Smooth muscle cell of the brain vasculature (primary cell): ENCODE measurements at regions not wholly inside any gene's neighbourhood (a gene's known extent, or its start where the extent isn't known, plus 50 kb on each side); places are given as distances from the start of the nearest gene placed in this dataset.

Source experiments
- DNase-seq: peaks from one replicate; pipeline ENCODE4 v3.0.0-alpha.2; 2012; ENCODE audit warnings: low read depth, low spot score

DNA sequence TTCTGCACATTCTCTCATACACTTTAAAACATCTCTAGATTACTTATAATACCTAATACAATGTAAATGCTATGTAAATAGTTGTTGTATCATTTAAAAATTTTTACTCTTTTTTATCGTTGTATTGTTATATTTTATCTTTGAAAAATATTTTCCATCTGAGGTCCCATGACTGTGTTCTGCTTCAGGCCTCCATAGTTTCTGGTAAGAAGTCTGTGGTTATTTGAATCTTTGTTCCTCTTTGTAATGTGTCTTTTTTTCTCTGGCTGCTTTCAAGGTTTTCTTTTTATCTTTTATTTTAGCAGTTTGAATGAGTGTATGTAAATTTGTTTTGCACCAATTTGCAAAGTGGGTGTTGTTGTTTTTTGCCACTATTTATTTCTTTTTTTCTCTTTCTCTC, 263.1 kb downstream of the RPS24 start:
- DNase-seq: no peak

DNA sequence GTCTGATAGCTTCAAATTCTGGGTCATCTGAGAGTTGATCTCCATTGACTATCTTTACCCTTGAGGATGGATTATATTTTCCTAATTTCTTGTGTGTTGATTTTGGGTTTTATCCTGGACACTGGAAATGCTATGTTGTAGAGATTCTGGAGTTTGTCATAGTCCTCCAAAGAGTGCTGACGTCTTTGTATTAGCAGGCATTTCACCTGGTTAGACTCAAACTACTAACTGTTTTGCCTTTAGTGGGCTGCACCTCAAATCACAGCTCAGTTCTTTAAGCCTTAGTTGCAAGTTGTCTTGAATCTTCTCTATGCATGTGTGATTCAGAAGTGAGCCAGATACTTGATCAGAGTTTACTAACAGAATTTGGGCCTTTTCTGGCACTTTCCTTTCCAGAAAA, 264.3 kb downstream of the RPS24 start:
- DNase-seq: no peak

DNA sequence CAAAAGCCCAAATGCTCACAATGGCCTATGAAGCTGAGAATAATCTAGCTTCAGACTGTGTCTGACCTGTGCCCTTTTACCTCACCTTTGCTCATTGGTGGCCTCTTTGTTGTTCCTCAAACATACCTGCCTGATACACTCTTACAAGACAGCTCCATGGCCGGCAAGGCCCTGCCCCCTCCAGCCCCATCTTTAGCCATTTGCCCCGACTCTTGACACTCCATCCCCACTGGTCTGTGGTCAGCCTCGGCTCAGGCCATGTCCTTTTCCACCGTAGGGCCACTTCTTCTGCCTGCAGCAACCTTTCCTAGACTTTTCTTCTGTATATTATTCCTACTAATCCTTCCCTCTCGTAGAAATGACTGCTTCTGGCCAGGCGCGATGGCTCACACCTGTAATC, 265.2 kb downstream of the RPS24 start:
- DNase-seq: no peak

DNA sequence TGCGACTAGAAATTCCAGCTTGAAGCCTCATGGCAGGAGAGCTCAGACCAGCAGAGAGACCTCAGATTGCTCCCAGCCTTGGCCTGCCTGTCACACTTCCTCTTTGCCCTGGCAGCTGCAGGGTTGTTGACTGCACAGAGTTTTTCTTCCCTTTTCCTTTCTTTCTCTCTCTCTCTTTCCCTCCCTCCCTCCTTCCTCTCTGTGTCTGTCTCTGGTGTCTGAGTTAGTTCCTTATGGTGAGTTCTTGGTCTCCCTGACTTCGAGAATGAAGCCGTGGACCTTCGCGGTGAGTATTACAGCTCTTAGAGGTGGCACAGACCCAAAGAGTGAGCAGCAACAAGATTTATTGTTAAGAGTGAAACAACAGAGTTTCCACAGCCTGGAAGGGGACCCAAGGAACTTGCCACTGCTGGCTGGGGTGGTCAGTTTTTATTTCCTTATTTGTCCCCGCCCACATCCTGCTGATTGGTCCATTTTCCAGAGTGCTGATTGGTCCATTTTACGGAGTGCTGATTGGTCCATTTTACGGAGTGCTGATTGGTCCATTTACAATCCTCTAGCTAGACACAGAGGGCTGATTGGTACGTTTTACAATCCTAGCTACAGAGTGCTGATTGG, 266.3 kb downstream of the RPS24 start:
- DNase-seq: no peak

DNA sequence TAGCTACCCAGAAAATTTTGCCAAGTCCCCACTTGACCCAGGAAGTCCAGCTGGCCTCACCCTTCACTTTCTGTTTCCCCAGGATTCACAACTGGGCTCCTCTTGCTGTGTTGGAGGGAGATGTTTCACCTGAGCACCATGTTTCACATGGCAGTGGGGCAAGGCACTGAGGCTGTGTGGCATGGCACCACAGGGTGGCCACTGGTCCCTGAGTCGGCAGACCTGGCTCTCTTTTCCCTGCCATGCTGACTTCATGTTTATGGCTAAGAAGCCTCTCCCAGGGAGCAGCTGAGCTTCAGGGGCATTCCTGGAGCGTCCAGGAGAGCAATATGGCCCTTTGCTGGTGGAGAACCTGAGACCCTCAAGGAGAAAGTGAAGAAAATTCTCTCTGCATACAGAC, 266.9 kb downstream of the RPS24 start:
- DNase-seq: no peak

DNA sequence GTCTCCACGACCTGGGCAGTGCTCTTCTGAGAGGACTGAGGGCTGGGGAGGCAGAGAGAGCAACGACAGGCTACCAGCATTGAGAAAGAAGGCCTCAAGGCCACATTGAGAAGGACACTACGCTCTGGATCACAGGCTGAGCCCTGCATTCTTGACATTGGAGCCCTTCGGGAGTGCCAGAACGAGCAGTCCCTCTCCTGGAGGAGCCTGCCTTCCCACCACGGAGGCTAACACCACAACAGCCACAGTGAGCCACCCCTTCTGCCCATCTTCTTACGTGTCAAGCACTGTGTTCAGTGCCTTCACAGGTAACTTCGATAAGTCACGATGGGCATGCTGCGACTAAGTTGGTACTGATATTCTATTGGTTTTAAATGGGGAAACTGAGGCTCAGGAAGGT, 267.8 kb downstream of the RPS24 start:
- no peak for DNase-seq

DNA sequence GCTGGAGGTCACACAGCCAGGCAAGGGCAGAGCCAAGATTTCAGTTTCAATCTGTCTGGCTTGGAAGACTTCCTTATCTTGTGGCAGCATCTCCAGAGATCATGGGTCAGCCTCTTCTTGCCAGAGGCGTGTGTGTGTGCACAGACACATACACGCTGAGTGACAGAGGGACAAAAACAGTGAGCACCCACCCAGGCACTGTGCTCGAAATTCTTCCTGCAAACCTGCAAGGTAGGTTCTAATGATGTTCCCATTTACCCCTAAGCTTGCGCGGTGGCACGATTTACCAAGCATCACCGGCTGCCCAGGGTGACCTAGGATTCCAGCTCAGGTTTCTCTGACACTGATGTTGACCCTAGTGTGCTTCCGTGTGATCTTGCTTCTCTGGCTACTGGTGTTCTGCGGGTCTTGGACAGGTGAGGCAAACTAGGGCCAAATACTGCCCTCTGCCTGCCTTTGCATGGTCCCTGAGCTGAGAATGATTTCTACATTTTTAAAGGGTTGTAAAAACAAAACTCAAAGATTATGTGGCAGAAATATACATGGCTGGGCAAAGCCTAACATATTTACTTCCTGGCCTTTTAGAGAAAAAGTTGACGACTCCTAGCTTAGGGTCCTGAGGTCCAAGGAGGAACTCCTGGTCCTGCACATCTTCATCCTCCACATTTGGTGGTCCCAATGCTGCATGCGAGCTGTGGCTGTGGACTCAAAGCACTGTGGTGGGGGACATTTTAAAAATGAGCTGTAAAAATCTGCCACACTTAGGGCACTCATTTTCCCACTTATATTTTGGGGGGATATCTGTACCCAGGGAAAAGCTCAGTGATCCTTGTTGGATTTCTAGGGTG, 268.5 kb downstream of the RPS24 start:
- DNase-seq: no peak

DNA sequence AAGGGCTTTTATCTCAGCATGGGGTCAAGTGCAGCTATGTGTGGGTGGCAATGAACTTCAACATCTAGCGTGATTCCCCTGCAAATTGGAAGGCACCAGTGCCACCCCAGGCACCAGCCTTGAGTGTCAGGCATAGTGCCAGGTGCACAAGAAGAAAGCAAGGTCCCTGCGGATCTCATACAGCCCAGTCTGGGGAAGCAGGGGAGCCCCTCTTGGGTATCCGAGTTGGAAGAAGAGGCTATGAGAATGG, 269.0 kb downstream of the RPS24 start:
- no peak for DNase-seq

DNA sequence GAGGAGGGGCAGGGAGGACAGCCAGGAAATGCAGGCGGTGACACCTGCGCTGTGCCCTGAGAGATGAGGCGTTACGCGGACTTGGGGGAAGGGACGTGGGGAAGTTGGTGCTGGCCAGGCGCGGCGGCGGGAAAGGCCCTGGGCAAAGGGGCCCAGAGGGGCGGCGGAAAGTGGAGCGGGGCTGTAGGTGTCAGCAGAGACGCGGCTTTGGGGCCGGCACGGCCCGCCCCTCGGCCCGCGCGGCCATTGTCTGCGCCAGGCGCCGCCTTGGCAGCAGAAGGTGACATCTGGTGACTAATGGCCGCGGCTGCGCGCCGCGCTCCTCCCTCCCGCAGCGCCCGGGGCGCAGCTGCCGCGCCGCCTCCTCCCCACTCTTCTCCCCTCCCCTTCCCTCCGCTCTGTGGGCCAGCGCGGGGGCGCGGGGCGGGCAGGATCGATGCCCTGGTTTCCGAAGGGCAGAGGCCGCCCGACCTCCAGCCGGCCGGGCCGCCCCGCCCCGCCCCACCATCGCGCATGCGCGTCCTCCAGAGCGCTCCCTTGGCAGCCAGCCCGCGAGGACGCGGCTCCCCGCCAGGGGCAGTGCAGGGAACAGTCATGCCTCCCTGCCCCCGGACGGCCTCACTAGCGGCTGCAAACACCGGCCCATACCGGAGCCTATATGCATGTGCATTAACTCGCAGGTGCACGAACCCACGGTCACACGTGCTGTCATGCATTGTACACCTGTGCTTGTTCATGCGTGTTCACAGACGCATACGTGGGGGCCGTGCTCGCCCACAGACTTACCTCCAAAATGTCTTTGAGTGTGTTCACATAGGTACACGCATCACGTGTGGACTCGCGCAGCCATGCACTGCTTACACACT, 269.6 kb downstream of the RPS24 start:
- peak; percentile 41 for DNase-seq

DNA sequence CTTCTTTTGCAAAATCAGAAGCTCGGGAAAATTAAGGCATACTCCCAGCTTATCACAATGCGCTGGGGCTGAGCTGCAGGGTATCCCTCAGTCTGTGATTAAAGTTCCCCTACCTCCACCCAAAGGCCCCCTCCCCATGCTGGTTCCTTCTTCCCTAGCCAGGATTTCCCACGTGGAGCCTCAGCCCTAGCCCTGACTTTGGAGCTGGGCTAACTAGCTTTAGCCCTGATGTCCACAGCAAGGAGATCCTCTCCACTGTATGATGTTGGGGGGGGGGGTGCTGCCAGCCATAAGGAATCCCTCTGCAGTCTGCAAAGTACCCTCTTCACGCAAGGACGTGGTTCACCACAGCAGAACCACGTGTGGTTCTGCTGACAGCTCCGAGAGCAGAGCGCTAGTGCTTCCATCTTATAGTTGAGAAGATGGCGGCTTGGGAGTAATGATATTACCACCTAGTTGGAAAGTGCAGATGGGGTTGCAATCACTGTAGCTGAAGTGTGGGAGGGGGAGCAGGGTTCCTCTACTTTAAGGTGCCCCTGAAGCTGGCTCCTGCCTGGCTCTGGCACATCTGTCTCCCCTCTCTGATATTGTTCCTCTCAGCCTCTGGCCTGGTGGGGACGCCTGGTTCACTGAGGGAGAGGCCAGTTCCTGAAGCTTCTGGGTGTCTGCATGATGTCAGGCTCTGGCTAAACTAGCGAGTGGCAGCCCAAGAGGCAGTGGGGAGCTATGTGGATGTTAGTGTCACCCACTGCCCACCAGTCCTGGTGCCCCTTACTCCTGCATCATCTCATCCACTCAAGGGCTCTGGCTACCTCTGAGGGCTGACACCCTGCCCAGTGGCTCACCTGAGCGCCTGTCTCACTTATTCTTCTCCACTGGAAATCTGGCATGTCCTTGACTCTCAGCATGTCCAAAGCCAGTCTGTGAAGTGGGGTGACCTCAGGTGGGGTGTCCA, 270.7 kb downstream of the RPS24 start:
- no peak for DNase-seq

DNA sequence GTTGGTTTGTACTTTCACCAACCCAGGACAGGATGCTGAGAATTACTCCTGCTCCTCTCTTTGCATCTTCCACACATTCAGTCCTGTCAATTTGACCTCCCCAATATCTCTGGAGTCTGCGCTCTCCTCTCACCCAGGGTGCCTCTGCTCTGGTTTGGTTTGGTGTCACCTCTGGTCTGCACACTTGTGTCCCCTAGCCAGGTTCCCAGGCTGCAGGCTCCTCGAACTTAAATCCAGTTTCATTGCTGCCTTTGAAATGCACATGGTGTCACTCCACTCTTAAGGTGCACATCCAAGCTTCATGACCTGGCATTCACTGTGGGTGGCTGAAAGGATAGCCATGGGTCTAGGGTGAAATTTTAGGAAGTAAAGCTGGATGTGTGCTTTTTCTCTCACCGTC, 271.6 kb downstream of the RPS24 start:
- DNase-seq: no peak

DNA sequence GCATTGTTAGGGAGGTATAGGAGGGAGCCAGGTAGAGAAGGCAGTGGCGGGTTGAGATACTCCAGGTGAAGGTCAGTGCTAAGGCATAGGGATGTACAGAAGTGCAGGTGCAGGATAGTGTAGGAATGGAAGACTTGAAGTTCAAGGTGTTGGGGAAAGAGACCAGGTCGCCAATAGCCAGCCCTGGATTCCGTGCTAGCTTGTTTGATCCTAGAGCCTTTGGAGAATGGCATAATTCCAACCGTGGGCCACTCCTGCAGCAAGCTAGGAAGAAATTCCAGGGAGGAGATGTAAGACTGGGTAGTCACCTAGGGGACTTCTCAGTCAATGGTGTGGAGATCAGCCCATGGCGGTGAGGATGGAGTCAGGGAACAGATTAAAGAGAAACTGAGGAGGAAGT, 272.7 kb downstream of the RPS24 start:
- DNase-seq: no peak

DNA sequence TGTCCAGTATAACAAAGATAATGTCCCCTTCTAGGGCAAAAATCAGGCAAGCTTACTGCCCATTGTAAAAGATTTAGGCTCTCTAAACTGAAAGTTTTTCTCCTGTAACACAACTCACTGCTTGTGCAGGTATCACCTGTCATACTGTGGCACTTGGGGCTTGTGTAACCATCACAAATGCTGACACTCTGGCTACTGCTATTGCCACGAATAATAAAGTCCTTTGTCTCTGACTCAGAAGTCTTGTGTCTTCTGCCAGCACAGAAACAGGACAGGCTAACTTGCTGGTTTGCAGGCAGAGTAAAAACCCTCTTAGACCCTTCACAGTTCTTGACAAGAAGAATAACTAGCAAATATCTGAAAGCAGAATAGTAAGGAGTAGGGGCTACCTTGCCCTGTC, 273.9 kb downstream of the RPS24 start:
- no peak for DNase-seq

DNA sequence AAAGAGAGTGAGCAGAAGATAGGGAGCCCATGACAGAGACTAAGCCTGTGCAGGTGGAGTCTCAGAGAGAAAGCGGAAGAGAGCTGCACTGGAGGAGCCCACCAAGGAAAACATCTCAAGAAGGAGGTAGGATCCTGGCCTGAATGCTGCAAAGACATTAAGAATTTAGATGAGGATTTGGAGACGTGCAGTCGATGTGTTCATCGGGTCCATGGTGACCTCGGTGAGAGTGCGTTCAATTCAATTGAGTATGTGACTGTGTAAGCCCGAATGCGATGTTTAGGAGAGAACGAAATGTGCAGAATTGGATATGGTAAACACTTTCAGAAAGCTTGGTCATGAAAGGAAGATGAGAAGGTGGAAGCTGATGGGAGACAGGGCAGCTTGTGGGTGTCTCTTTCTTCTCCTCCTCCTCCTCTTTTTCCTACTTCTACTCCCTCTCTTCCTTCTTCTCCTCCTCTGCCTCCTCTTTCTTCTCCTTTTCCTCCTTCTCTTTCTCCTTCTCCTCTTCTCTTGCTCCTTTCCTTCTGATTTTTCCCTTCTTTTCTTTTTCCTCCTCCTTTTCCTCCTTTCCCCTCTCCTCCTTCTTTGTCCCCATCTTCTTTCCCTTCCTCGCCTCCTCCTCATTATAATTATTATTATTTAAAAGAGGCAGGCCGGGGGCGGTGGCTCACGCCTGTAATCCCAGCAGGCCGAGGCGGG, 276.0 kb downstream of the RPS24 start:
- no peak for DNase-seq

DNA sequence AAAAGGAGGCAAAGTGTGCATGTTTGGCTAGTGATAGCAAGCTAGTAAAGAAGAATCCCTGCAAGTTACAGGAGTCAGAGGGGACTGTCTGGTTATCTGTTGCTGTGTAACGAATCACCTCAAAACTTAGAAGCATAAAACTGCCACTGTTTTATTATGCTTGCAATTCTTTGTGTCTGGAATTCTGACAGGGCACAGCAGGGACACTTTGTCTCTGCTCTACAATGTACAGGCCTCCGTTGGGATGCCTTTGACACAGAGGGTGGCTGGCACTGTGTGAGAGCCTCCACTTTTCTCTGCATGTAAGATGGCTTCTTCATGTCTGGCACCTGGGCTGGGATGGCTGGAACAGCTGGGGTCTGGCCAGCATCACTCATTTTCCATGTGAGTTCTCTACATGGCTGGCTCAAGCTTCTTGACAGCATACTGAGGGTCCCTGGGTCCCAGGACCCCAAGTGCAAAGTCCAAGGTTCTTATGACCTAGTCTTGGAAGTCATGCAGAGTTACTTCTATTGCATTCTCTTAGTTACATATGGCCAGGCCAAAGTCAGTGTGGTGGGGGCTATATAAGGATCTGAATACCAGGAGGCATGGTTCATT, 276.9 kb downstream of the RPS24 start:
- DNase-seq: no peak

DNA sequence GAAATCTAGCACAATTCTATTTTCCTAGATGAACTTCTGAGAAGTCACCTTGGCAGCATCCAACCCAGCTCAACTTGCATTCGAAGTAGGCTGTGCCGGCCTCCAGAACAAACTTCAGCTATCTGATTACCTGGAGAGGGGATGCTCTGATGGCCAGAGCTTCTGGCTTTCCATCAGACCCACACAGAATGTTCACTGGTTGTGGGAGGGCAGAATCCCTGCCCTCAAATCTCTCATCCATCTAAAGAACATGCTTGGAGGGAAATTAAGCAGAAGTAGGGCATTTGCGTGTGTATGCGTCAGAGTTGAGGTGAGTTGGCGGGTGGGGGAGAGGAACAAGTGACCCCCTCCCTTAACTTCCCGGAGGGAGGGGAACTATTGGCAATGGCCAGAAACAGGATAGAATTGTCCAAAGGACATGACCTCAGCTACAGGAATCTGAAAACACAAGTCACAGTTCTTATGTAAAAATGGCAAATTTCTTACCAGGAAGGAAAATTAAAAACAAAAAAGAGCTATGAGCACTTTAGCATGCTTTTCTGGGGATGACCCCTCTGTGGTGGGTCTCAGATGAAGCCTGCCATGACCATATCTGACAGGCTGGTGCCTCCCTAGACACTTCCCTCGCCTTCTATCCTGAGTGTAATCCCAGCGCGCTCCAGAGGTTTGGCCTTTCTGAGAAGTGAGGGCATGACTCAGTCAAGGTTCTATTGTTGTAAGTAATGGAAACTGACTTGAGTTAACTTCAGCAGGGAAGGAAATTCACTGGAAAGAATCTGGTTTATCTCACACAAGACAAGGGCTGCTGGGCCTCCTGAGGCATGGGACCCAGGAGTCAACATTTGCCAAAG, 278.8 kb downstream of the RPS24 start:
- no peak for DNase-seq

DNA sequence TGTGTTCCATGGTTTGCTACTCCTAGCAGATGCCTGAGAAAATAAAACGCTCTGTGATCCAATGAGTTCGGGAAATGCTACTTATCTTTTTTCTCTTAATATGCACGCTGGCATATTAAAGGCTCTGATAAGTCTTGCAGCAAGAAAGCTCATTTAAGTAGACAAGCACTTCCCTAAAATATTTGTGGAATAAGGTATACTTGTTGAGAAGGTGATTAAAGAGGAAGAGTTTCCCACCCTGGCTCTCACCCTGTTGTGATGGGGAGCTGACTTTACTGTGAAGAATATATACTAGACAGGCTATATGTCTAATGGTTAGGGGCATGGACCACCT, 279.4 kb downstream of the RPS24 start:
- no peak for DNase-seq

DNA sequence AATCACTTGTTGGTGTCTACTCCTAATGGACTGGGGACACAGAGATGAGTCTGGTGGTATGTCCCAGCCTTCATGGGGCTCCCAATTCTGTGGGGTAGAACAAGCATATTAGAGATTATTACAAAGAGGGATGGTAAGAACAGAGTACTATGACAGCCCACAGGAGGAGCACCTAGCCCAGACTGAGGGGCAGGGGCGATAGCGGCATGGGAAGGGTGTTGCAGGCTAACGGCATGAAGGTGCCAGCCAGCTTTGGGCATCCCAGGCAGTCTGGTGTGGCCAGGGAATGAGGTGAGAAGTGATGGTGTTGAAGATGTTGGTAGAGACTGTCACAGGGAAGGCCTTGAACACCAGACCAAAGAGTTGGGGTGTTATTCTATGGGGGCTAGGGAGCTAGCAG, 280.0 kb downstream of the RPS24 start:
- no peak for DNase-seq

DNA sequence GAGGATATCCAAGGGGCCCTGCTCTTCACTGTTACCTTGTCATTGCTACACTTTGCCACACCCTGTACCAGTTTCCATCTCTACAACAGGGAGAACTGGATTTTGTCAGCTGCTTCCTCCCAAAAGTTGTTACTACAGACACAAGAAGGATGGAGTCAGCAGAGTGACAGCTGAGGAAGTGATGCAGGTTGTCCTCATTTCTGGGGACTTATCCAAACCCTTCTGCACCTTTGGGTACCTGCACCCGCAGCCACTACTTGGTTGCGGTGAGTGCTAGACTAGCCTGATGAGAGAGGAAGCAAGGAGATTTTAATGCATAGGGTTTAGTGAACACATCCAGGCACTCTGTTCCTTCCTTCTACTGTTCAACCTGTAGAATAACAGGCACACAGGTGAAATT, 281.0 kb downstream of the RPS24 start:
- DNase-seq: no peak

DNA sequence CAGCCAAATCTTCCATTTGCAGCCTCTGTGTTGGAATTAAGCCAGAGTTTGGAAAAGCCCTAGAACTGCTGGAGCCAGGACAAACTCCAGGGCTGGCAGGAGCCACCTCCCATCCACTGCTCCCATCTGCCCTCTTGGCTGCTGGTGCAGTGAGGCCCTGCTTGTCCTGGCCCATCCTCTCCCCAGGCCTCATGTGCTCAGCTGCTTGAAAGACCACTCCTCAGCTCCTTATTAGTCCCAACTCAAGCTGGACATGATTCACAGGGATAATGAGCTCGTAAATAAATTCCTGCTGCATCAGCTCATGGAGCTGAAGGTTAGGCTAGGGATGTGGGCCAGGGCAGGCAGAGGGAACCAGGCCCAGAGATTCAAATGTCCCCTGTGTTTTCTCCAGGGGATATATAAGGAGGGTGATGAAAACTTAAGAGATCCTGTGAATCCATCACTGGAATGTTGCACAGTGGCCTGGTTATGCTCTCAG, 282.8 kb downstream of the RPS24 start:
- DNase-seq: no peak
